AG04449 (cell line): ENCODE measurements at regions not wholly inside any gene's neighbourhood (a gene's known extent, or its start where the extent isn't known, plus 50 kb on each side); places are given as distances from the start of the nearest gene placed in this dataset.

ENCODE experiments used
- CTCF ChIA-PET: fragments of 350-600 bp; formaldehyde crosslinking; extraction: SDS; loops from one replicate; lab custom pipeline; 2021; ENCODE audit warnings: antibody characterized with exemption; lab: Yijun Ruan, JAX
- POLR2A ChIA-PET: fragments of 400-600, 350-600 bp; formaldehyde crosslinking; extraction: SDS; loops from one replicate; lab custom pipeline; 2020; ENCODE audit warnings: antibody characterized with exemption, inconsistent platforms; lab: Yijun Ruan, JAX
- DNase-seq: peaks from one replicate; pipeline ENCODE4 v3.0.0-alpha.2; 2010; ENCODE audit warnings: low read depth, low spot score
- H3K4me3 ChIP-seq: 2 replicates; pipeline ENCODE4 v1.5.1; 2011; ENCODE audit warnings: low read depth, mild to moderate bottlenecking, control low read depth, low read length
- TF ChIP-seq, protein P1 (sequence below): IDR thresholded peaks from one replicate; pipeline ENCODE4 v1.5.1; 2011; ENCODE audit warnings: mild to moderate bottlenecking, moderate library complexity, low read length, control low read depth, inconsistent platforms; ENCODE audit not compliant: insufficient read depth; ENCODE audit errors: missing control alignments

DNA sequence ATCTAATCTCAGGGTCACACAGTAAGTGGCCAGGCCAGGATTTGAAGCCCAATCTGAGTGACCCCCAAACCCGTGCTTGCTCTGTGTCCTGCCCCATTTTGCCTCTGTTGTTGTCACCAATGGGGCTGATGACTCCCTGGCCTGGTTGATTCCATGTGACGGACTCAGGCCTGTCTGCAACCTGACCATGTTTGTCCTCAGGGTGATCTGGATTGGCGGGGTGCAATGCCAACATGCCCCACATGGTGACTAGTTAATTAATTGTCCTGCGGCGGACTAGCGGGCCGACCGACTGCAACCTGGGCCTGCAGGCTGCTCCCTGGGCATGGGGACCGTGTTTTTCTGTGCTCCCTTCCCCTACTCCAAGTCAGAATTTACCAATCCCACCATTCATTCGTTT, 256.3 kb downstream of the MATN1 start:
- ChIA-PET CTCF (no interaction called here), POLR2A (no interaction called here)
- no peak for DNase-seq
- no peak overlapping the region for H3K4me3 ChIP-seq
- TF ChIP-seq, protein P1, sequence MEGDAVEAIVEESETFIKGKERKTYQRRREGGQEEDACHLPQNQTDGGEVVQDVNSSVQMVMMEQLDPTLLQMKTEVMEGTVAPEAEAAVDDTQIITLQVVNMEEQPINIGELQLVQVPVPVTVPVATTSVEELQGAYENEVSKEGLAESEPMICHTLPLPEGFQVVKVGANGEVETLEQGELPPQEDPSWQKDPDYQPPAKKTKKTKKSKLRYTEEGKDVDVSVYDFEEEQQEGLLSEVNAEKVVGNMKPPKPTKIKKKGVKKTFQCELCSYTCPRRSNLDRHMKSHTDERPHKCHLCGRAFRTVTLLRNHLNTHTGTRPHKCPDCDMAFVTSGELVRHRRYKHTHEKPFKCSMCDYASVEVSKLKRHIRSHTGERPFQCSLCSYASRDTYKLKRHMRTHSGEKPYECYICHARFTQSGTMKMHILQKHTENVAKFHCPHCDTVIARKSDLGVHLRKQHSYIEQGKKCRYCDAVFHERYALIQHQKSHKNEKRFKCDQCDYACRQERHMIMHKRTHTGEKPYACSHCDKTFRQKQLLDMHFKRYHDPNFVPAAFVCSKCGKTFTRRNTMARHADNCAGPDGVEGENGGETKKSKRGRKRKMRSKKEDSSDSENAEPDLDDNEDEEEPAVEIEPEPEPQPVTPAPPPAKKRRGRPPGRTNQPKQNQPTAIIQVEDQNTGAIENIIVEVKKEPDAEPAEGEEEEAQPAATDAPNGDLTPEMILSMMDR, result no peak

DNA sequence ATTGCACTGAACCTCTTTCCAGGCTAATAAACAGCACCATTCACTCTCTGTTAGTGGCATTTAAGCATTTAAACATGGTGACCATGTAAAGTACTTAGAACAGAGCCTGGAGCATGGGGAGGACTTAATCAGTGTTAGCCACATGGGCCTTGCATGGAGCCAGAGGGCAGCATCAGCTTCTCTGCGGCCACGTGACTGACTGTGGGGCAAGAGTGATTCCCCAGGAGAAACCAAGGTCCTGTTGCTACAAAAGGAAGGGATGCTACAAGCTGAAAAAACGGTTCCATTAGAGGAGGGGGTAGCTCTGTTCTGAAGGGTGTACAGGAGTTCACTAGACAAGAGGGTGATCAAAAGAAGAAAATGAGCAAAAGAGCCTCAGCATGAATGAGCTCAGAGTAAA, 256.8 kb downstream of the MATN1 start:
- no peak for DNase-seq
- ChIA-PET POLR2A (interaction anchor here (0.5 kb wide), 1 partner anchor 45 kb away, joined by 3 read pairs; no protein-coding TSS in a partner anchor), CTCF (no interaction called here)
- no peak overlapping the region for H3K4me3 ChIP-seq
- TF ChIP-seq, protein P1, result no peak

DNA sequence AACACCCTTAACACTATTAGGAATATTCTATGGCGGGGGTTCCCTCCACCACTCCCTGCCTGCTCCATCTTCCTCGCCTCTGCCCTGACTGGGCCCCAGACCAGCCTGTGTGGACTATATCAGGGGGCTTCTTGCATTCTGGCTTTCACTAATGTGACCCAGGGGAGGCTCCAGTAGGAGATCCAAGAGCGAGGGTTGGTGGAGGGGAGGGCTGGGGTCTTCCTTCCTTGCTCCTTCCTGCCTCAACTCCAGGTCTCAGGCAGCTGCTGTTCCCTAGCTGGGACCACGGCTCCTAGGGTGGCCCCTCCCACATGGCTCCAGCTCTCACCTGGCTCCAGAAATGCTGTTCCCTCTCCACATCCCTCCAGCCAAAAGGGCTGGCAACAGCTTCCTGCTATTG, 257.4 kb downstream of the MATN1 start:
- ChIA-PET CTCF (no interaction called here), POLR2A (interaction anchor here (0.5 kb wide), 1 partner anchor 46 kb away, joined by 3 read pairs; no protein-coding TSS in a partner anchor)
- no peak overlapping the region for H3K4me3 ChIP-seq
- TF ChIP-seq, protein P1, result no peak
- no peak for DNase-seq

DNA sequence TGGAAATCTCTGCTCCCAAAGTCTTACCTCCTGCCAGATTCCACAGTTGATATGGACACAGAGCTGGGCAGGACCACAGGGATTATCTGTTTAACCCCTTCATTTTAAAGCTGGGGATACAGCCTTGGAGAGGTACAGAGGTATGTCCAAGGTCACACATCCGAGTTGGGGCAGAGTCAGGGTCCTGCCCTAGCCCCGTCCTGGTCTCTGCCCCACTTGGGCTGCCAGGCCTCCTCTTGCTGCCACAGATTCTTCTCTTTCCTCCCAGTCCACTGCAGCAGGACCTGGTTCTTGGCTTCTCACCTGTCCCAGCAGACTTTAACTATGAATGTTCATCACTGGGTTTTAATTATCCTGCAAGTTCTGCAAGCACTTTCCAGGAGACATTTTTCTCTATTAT, 258.3 kb downstream of the MATN1 start:
- TF ChIP-seq, protein P1, result no peak
- ChIA-PET POLR2A (no interaction called here), CTCF (no interaction called here)
- no peak for DNase-seq
- H3K4me3 ChIP-seq, result no peak overlapping the region

DNA sequence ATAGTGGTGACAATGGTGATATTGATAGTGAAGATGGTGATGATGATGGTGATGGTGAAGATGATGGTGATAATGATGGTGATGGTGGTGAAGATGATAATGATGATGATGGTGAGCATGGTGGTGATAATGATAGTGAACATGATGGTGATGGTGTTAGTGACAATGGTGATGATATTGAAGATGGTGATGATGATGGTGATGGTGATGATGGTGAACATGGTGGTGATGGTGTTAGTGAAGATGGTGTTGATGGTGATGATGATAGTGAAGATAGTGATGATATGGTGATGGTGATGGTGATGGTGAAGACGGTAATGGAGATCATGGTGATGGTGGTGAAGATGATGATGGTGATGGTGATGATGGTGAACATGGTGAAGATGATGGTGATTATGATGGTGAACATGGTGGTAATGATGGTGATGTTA, 259.2 kb downstream of the MATN1 start:
- TF ChIP-seq, protein P1, result no peak
- ChIA-PET CTCF (no interaction called here), POLR2A (no interaction called here)
- no peak overlapping the region for H3K4me3 ChIP-seq
- DNase-seq, result no peak

DNA sequence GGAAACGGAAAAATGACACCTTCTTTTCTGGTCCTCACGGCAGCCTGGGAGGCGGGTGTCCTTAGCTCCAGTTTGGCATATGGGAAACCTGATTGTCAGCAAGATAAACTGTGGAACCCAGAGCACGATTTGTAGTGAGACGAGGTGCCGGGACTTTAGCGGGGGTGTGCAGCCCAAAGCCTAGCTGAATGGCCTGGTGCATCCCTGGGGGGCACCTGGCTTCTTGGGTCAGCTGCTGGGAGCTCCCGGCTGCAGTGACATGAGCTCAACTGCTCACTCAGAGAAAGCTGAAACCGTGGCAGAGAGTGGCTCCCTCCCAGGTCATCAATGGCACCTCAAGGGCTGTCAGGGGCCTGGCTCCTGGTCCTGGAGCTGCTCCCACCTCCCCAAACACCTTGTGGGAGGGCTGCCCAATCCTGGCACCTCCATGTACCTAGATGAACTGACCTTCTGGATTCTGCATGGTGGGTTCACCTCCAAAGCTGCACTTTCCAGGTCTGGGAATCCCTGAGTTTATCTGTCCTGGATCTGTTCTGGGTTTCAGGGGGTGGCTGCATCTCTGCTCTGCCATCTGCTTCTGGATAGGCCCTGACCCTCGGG, 260.5 kb downstream of the MATN1 start:
- no peak for DNase-seq
- POLR2A ChIA-PET, result no interaction called here
- TF ChIP-seq, protein P1, result no peak
- CTCF ChIA-PET, result interaction anchor here (1.9 kb wide), 1 partner anchor 12 kb away, joined by 4 read pairs; no protein-coding TSS in a partner anchor
- no peak overlapping the region for H3K4me3 ChIP-seq
